Panc1 (cell line): ENCODE measurements at regions not wholly inside any gene's neighbourhood (a gene's known extent, or its start where the extent isn't known, plus 50 kb on each side); places are given as distances from the start of the nearest gene placed in this dataset.

Source experiments
- ATAC-seq: fragments of 200-7000 bp; cut with Tn5 transposase; 2 replicates; pipeline ENCODE4 v1.9.1; 2020; ENCODE audit warnings: mild to moderate bottlenecking, moderate library complexity
- BruUV-seq: library from RNA; stranded (reverse); fragments of 400-500 nt; replicated peaks from 2 replicates; lab custom pipeline; 2021; lab: Mats Ljungman, UMichigan
- CTCF ChIA-PET: fragments of 300-600 bp; sonication (Branson Sonifier 250); formaldehyde crosslinking; loops from one replicate; lab custom pipeline; 2022; ENCODE audit warnings: antibody characterized with exemption; lab: Charles Lee
- POLR2A ChIA-PET: fragments of 300-600 bp; sonication (Branson Sonifier 250); formaldehyde crosslinking; loops from one replicate; lab custom pipeline; 2022; ENCODE audit warnings: antibody characterized with exemption; lab: Charles Lee
- DNase-seq: peaks from one replicate; pipeline ENCODE4 v3.0.0-alpha.2; 2010; ENCODE audit warnings: low read depth, low spot score
- H3K27ac ChIP-seq: 2 replicates; pipeline ENCODE4 v1.5.1; 2011; ENCODE audit warnings: mild to moderate bottlenecking, low read length, inconsistent platforms
- H3K27me3 ChIP-seq: fragments of 200-500 bp; sonication (Bioruptor generic); 2 replicates; pipeline ENCODE4 v1.6.0; 2014; ENCODE audit warnings: low read length, inconsistent platforms; ENCODE audit not compliant: control insufficient read depth, insufficient read depth
- H3K36me3 ChIP-seq: fragments of 200-500 bp; sonication (Bioruptor generic); 2 replicates; pipeline ENCODE4 v1.5.1; 2014; ENCODE audit warnings: inconsistent platforms, mild to moderate bottlenecking, low read length, moderate library complexity; ENCODE audit not compliant: control insufficient read depth, insufficient read depth
- H3K4me1 ChIP-seq: 2 replicates; pipeline ENCODE4 v1.5.1; 2011; ENCODE audit warnings: inconsistent platforms, mild to moderate bottlenecking, low read length, moderate library complexity; ENCODE audit not compliant: control insufficient read depth, insufficient read depth
- H3K4me3 ChIP-seq, 2 experiments: 2 replicates each; pipeline ENCODE4 v1.5.1; 2011 to 2012; ENCODE audit warnings: low read depth in 2 of 2, low read length in 2 of 2, mild to moderate bottlenecking in 2 of 2, inconsistent platforms in 1 of 2, moderate library complexity in 1 of 2
- H3K9me3 ChIP-seq: fragments of 200-500 bp; sonication (Bioruptor generic); 2 replicates; pipeline ENCODE4 v1.5.1; 2014; ENCODE audit warnings: low read depth, mild to moderate bottlenecking, inconsistent platforms, low read length, moderate library complexity; ENCODE audit not compliant: control insufficient read depth, insufficient read depth
- POLR2AphosphoS5 ChIP-seq: IDR thresholded peaks from 2 replicates; pipeline ENCODE4 v1.6.1; 2012; ENCODE audit warnings: mild to moderate bottlenecking, low read depth, low read length, moderate library complexity
- SIN3A ChIP-seq: IDR thresholded peaks from 2 replicates; pipeline ENCODE4 v1.6.1; 2012; ENCODE audit warnings: low read depth, mild to moderate bottlenecking, low read length, moderate library complexity, borderline replicate concordance; ENCODE audit not compliant: insufficient read depth
- TCF7L2 ChIP-seq: IDR thresholded peaks from 2 replicates; pipeline ENCODE4 v1.6.1; 2011; ENCODE audit warnings: mild to moderate bottlenecking, low read depth, low read length, inconsistent platforms
- in situ Hi-C: cut with HindIII; loops from 2 replicates; pipeline ENCODE4 v1.10.0; 2016; ENCODE audit warnings: low sequenced_read_pairs, low pct_unique_long_range_greater_than_20kb
- intact Hi-C: fragments of 100-400 bp; cut with micrococcal nuclease; formaldehyde crosslinking; loops from one replicate; pipeline ENCODE4 v1.10.0; 2022; ENCODE audit not compliant: unreplicated experiment
- TF ChIP-seq, protein P1 (sequence below): fragments of 450-650 bp; IDR thresholded peaks from 2 replicates; pipeline ENCODE4 v1.5.1; 2017; ENCODE audit warnings: mild to moderate bottlenecking
- TF ChIP-seq, protein P2 (sequence below), 2 experiments: IDR thresholded peaks; 2 replicates each; pipeline ENCODE4 v1.6.1; 2011 to 2012; ENCODE audit warnings: low read depth in 2 of 2, control low read depth in 1 of 2, low read length in 1 of 2, mild to moderate bottlenecking in 1 of 2, moderate library complexity in 1 of 2; ENCODE audit not compliant: insufficient read depth in 1 of 2

DNA sequence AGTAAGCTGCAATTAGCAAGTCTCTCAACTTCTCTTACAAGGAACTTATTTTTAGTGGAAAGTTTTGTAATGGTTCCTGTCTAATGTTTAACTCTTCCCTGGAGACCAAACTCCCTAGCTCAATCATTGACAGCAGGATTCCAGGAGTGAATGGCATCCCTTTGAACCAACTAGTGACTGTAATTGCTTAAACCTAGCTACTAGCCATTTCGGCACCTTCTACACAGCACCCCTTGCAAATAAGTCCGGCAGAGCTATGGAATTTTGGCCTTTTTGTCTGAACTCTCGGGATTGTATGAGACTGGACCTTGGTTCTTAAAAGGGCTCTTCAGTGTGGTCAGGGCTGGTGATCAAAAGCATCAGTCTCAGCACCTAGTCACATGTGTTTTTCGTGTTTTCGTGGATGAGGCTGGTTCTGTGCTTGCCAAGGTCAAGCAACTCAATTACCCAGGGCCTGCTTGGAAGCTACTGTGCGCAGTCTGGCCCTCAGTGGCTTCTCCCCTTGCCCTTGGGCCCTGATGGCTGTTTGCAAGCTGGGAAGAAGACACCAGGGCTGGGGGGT, 135.3 kb upstream of the NEDD9 start:
- ATAC-seq (no peak), DNase-seq (no peak)
- intact Hi-C loops: no loop called here
- no peaks in the 10 kb centered on the region; the same call in 1 of the 2 replicates for H3K27me3 ChIP-seq
- CTCF ChIA-PET: no interaction called here
- TF ChIP-seq TCF7L2 (no peak), POLR2AphosphoS5 (no peak), SIN3A (no peak)
- TF ChIP-seq, protein P1, sequence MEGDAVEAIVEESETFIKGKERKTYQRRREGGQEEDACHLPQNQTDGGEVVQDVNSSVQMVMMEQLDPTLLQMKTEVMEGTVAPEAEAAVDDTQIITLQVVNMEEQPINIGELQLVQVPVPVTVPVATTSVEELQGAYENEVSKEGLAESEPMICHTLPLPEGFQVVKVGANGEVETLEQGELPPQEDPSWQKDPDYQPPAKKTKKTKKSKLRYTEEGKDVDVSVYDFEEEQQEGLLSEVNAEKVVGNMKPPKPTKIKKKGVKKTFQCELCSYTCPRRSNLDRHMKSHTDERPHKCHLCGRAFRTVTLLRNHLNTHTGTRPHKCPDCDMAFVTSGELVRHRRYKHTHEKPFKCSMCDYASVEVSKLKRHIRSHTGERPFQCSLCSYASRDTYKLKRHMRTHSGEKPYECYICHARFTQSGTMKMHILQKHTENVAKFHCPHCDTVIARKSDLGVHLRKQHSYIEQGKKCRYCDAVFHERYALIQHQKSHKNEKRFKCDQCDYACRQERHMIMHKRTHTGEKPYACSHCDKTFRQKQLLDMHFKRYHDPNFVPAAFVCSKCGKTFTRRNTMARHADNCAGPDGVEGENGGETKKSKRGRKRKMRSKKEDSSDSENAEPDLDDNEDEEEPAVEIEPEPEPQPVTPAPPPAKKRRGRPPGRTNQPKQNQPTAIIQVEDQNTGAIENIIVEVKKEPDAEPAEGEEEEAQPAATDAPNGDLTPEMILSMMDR: no peak
- TF ChIP-seq, protein P2, sequence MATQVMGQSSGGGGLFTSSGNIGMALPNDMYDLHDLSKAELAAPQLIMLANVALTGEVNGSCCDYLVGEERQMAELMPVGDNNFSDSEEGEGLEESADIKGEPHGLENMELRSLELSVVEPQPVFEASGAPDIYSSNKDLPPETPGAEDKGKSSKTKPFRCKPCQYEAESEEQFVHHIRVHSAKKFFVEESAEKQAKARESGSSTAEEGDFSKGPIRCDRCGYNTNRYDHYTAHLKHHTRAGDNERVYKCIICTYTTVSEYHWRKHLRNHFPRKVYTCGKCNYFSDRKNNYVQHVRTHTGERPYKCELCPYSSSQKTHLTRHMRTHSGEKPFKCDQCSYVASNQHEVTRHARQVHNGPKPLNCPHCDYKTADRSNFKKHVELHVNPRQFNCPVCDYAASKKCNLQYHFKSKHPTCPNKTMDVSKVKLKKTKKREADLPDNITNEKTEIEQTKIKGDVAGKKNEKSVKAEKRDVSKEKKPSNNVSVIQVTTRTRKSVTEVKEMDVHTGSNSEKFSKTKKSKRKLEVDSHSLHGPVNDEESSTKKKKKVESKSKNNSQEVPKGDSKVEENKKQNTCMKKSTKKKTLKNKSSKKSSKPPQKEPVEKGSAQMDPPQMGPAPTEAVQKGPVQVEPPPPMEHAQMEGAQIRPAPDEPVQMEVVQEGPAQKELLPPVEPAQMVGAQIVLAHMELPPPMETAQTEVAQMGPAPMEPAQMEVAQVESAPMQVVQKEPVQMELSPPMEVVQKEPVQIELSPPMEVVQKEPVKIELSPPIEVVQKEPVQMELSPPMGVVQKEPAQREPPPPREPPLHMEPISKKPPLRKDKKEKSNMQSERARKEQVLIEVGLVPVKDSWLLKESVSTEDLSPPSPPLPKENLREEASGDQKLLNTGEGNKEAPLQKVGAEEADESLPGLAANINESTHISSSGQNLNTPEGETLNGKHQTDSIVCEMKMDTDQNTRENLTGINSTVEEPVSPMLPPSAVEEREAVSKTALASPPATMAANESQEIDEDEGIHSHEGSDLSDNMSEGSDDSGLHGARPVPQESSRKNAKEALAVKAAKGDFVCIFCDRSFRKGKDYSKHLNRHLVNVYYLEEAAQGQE (IDR thresholded peaks at IDR 0.05; ENCODE audit: insufficient read depth in 1 of 2, low read depth in 2 of 2, low read length in 1 of 2): no peak
- no peaks in the 10 kb centered on the region for H3K9me3 ChIP-seq
- no peak overlapping the region for H3K27ac ChIP-seq
- no peak overlapping the region for H3K4me3 ChIP-seq
- no TSS peak for BruUV-seq
- in situ Hi-C loops: no loop called here
- POLR2A ChIA-PET: no interaction called here
- H3K36me3 ChIP-seq: no peaks in the 10 kb centered on the region
- no peaks in the 10 kb centered on the region for H3K4me1 ChIP-seq

DNA sequence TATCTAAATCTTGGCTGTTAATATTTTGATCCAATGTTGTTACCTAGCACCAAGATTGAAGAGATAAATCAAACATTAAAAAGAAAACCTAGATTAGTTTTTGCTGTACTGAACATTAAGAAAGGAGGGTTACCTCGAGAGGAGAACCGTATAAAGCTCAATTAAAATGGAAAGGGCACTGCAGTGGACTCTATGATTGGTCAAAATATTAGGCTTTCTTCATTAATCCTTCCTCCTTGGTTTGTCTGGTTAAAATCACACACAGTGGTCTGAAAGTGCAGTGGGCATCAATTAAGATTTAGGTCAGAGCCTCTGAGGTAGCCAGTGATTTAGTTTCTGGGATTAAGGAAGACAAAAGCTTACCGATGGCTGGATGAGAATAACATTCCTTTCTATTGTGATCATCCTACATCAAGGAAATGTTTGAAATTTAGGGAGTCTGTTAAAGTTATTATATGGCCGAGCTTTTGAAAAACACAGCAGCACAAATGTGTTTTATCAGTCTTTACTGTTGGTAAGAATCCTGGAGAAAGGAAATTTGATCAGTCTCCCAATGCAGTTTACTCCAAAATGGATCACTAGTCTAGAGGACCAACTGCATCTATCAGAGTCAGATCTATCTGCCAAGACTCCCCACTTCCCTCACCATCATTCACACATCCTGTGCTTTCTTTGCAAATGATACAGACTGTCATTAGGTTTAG, 134.6 kb upstream of the NEDD9 start:
- TF ChIP-seq TCF7L2 (no peak), SIN3A (no peak), POLR2AphosphoS5 (no peak)
- TF ChIP-seq, protein P1: no peak
- TF ChIP-seq, protein P2 (IDR thresholded peaks at IDR 0.05; ENCODE audit: insufficient read depth in 1 of 2, low read depth in 2 of 2, low read length in 1 of 2): no peak
- H3K4me3 ChIP-seq: no peak overlapping the region
- no peaks in the 10 kb centered on the region for H3K9me3 ChIP-seq
- intact Hi-C loops: no loop called here
- H3K4me1 ChIP-seq: no peaks in the 10 kb centered on the region
- BruUV-seq: no TSS peak
- no peaks in the 10 kb centered on the region; the same call in 1 of the 2 replicates for H3K27me3 ChIP-seq
- ChIA-PET CTCF (no interaction called here), POLR2A (interaction anchor here (0.6 kb wide), 1 partner anchor 117 kb away, joined by 3 read pairs; no protein-coding TSS in a partner anchor)
- no peaks in the 10 kb centered on the region for H3K36me3 ChIP-seq
- ATAC-seq: no peak
- in situ Hi-C loops: no loop called here
- H3K27ac ChIP-seq: no peak overlapping the region
- DNase-seq: no peak
